HEK293 (cell line): ENCODE measurements at regions not wholly inside any gene's neighbourhood (a gene's known extent, or its start where the extent isn't known, plus 50 kb on each side); places are given as distances from the start of the nearest gene placed in this dataset.

Experiments used
- CTCF ChIA-PET: fragments of 350-600 bp; formaldehyde crosslinking; extraction: SDS; loops from one replicate; lab custom pipeline; 2021; ENCODE audit warnings: antibody characterized with exemption; lab: Yijun Ruan, JAX
- POLR2A ChIA-PET: fragments of 300-600 bp; formaldehyde crosslinking; extraction: SDS; loops from one replicate; lab custom pipeline; 2020; ENCODE audit warnings: antibody characterized with exemption, inconsistent platforms; lab: Yijun Ruan, JAX
- H3K27ac ChIP-seq: fragments of 200-500 bp; sonication (Bioruptor generic); 2 replicates; pipeline ENCODE4 v1.5.1; 2014; ENCODE audit warnings: low read depth, low read length, control low read depth, inconsistent platforms; ENCODE audit errors: extremely low read depth
- H3K36me3 ChIP-seq, 2 experiments: fragments of 200-500 bp in 1 of 2; sonication (Bioruptor generic) in 1 of 2; 1 replicate in 1 of 2; 2 replicates in 1 of 2; pipeline ENCODE4 v1.5.1; 2014 to 2017; ENCODE audit warnings: inconsistent platforms in 2 of 2, low read length in 2 of 2; ENCODE audit not compliant: control insufficient read depth in 2 of 2, insufficient read depth in 1 of 2
- H3K4me1 ChIP-seq: fragments of 200-500 bp; sonication (Bioruptor generic); 2 replicates; pipeline ENCODE4 v1.5.1; 2014; ENCODE audit warnings: mild to moderate bottlenecking, low read length, inconsistent platforms; ENCODE audit not compliant: control insufficient read depth, insufficient read depth
- H3K4me3 ChIP-seq: 2 replicates; pipeline ENCODE4 v1.5.1; 2011; ENCODE audit warnings: low read depth, mild to moderate bottlenecking, control low read depth, low read length, moderate library complexity
- H3K9me3 ChIP-seq: fragments of 200-500 bp; sonication (Bioruptor generic); 2 replicates; pipeline ENCODE4 v1.5.1; 2014; ENCODE audit warnings: low read depth, low read length, inconsistent platforms; ENCODE audit not compliant: control insufficient read depth, insufficient read depth
- GLI2 ChIP-seq: fragments of 450-650 bp; formaldehyde crosslinking; IDR thresholded peaks from 2 replicates; pipeline ENCODE4; 2017; ENCODE audit warnings: missing biosample characterization, missing genetic modification characterization, low read depth, borderline replicate concordance
- GLI4 ChIP-seq: fragments of 450-650 bp; formaldehyde crosslinking; IDR thresholded peaks from 2 replicates; pipeline ENCODE4 v1.5.1; 2016; ENCODE audit warnings: missing biosample characterization, missing genetic modification characterization
- GLIS1 ChIP-seq: fragments of 450-650 bp; formaldehyde crosslinking; IDR thresholded peaks from 2 replicates; pipeline ENCODE4 v1.5.1; 2016; ENCODE audit warnings: missing biosample characterization, missing genetic modification characterization
- KLF16 ChIP-seq: fragments of 450-650 bp; formaldehyde crosslinking; IDR thresholded peaks from 2 replicates; pipeline ENCODE4 v1.5.1; 2017; ENCODE audit warnings: missing biosample characterization, missing genetic modification characterization
- ZBTB26 ChIP-seq: fragments of 450-650 bp; formaldehyde crosslinking; optimal IDR thresholded peaks from 2 replicates; pipeline ENCODE3; 2016; ENCODE audit warnings: missing biosample characterization, mild to moderate bottlenecking, missing genetic modification characterization
- ZBTB48 ChIP-seq: fragments of 450-650 bp; formaldehyde crosslinking; IDR thresholded peaks from 2 replicates; pipeline ENCODE4 v1.5.1; 2016; ENCODE audit warnings: missing biosample characterization, missing genetic modification characterization
- ZNF146 ChIP-seq: fragments of 450-650 bp; formaldehyde crosslinking; IDR thresholded peaks from 2 replicates; pipeline ENCODE4 v1.5.1; 2016; ENCODE audit warnings: missing biosample characterization, missing genetic modification characterization
- ZNF157 ChIP-seq: fragments of 450-650 bp; formaldehyde crosslinking; IDR thresholded peaks from 2 replicates; pipeline ENCODE4 v1.5.1; 2016; ENCODE audit warnings: missing biosample characterization, missing genetic modification characterization
- ZNF169 ChIP-seq: fragments of 450-650 bp; formaldehyde crosslinking; IDR thresholded peaks from 2 replicates; pipeline ENCODE4 v1.5.1; 2016; ENCODE audit warnings: missing biosample characterization, missing genetic modification characterization
- ZNF184 ChIP-seq: fragments of 450-650 bp; IDR thresholded peaks from 2 replicates; pipeline ENCODE4 v1.5.1; 2018; ENCODE audit warnings: missing biosample characterization, mild to moderate bottlenecking, missing genetic modification characterization
- ZNF280D ChIP-seq: fragments of 450-650 bp; formaldehyde crosslinking; IDR thresholded peaks from 2 replicates; pipeline ENCODE4 v1.5.1; 2016; ENCODE audit warnings: missing biosample characterization, missing genetic modification characterization
- ZNF302 ChIP-seq: fragments of 450-650 bp; formaldehyde crosslinking; IDR thresholded peaks from 2 replicates; pipeline ENCODE4 v1.5.1; 2016; ENCODE audit warnings: missing biosample characterization, missing genetic modification characterization, low read depth
- ZNF518A ChIP-seq: fragments of 450-650 bp; formaldehyde crosslinking; conservative IDR thresholded peaks from 2 replicates; pipeline ENCODE4 v1.5.1; 2016; ENCODE audit warnings: low read depth, missing biosample characterization, missing genetic modification characterization
- ZNF558 ChIP-seq: fragments of 450-650 bp; formaldehyde crosslinking; IDR thresholded peaks from 2 replicates; pipeline ENCODE4 v1.5.1; 2016; ENCODE audit warnings: missing biosample characterization, missing genetic modification characterization
- ZNF639 ChIP-seq: fragments of 450-650 bp; formaldehyde crosslinking; IDR thresholded peaks from 2 replicates; pipeline ENCODE4 v1.5.1; 2016; ENCODE audit warnings: missing biosample characterization, missing genetic modification characterization

GRCh38 chr11:45435706-45436105 lies 149.6 kb upstream of the SYT13 start:
- Histone ChIP-seq H3K27ac (no peak overlapping the region), H3K4me1 (no peaks in the 10 kb centered on the region), H3K9me3 (no peaks in the 10 kb centered on the region), H3K36me3 (no peaks in the 10 kb centered on the region), H3K4me3 (no peak overlapping the region)
- TF ChIP-seq ZNF302 (no peak), KLF16 (tag by site-specific recombination) (no peak), GLI2 (tag by site-specific recombination) (no peak), GLI4 (tag by site-specific recombination) (no peak), ZNF639 (tag by site-specific recombination) (no peak), ZNF169 (tag by site-specific recombination) (no peak), ZNF157 (tag by site-specific recombination) (no peak), ZNF146 (tag by site-specific recombination) (no peak)
- POLR2A ChIA-PET, result no interaction called here
- CTCF ChIA-PET, result no interaction called here

- Histone ChIP-seq H3K4me3 (no peak overlapping the region), H3K27ac (no peak overlapping the region), H3K36me3 (no peaks in the 10 kb centered on the region), H3K9me3 (no peaks in the 10 kb centered on the region), H3K4me1 (no peaks in the 10 kb centered on the region)
- POLR2A ChIA-PET, result no interaction called here
- TF ChIP-seq ZNF157 (tag by site-specific recombination) (no peak), ZNF518A (tag by site-specific recombination) (no peak), ZBTB48 (tag by site-specific recombination) (no peak), ZNF184 (tag by site-specific recombination) (no peak), ZBTB26 (tag by site-specific recombination) (no peak), ZNF558 (no peak), ZNF280D (tag by site-specific recombination) (no peak), GLIS1 (no peak), GLI4 (tag by site-specific recombination) (no peak)
- CTCF ChIA-PET, result no interaction called here
Measured at GRCh38 chr11:45432910-45433309, 146.8 kb upstream of the SYT13 start.
